AG04449 (cell line): ENCODE measurements at regions not wholly inside any gene's neighbourhood (a gene's known extent, or its start where the extent isn't known, plus 50 kb on each side); places are given as distances from the start of the nearest gene placed in this dataset.

Experiments
- CTCF ChIA-PET: fragments of 350-600 bp; formaldehyde crosslinking; extraction: SDS; loops from one replicate; lab custom pipeline; 2021; ENCODE audit warnings: antibody characterized with exemption; lab: Yijun Ruan, JAX
- POLR2A ChIA-PET: fragments of 400-600, 350-600 bp; formaldehyde crosslinking; extraction: SDS; loops from one replicate; lab custom pipeline; 2020; ENCODE audit warnings: antibody characterized with exemption, inconsistent platforms; lab: Yijun Ruan, JAX
- DNase-seq: peaks from one replicate; pipeline ENCODE4 v3.0.0-alpha.2; 2010; ENCODE audit warnings: low read depth, low spot score
- H3K4me3 ChIP-seq: 2 replicates; pipeline ENCODE4 v1.5.1; 2011; ENCODE audit warnings: low read depth, mild to moderate bottlenecking, control low read depth, low read length
- CTCF ChIP-seq: IDR thresholded peaks from one replicate; pipeline ENCODE4 v1.5.1; 2011; ENCODE audit warnings: mild to moderate bottlenecking, moderate library complexity, low read length, control low read depth, inconsistent platforms; ENCODE audit not compliant: insufficient read depth; ENCODE audit errors: missing control alignments

GRCh38 chr2:144632809-144633208 is 112.9 kb upstream of the ZEB2 start:
- ChIA-PET CTCF (no interaction called here), POLR2A (no interaction called here)
- TF ChIP-seq CTCF: no peak
- H3K4me3 ChIP-seq: no peak overlapping the region
- no peak for DNase-seq

GRCh38 chr2:144631636-144632035 is 111.7 kb upstream of the ZEB2 start:
- ChIA-PET POLR2A (no interaction called here), CTCF (no interaction called here)
- DNase-seq: no peak
- no peak for TF ChIP-seq CTCF
- H3K4me3 ChIP-seq: no peak overlapping the region

GRCh38 chr2:144630459-144631215 is 110.7 kb upstream of the ZEB2 start:
- no peak for TF ChIP-seq CTCF
- DNase-seq: no peak
- CTCF ChIA-PET: no interaction called here
- POLR2A ChIA-PET: no interaction called here
- H3K4me3 ChIP-seq: no peak overlapping the region

GRCh38 chr2:144629935-144630334 is 110.0 kb upstream of the ZEB2 start:
- H3K4me3 ChIP-seq: no peak overlapping the region
- CTCF ChIA-PET: no interaction called here
- DNase-seq: no peak
- POLR2A ChIA-PET: no interaction called here
- no peak for TF ChIP-seq CTCF

GRCh38 chr2:144628566-144628965 is 108.6 kb upstream of the ZEB2 start:
- TF ChIP-seq CTCF: no peak
- ChIA-PET POLR2A (interaction anchor here (0.6 kb wide), 1 partner anchor 379 kb away, joined by 3 read pairs; no protein-coding TSS in a partner anchor), CTCF (no interaction called here)
- H3K4me3 ChIP-seq: no peak overlapping the region
- no peak for DNase-seq

DNA sequence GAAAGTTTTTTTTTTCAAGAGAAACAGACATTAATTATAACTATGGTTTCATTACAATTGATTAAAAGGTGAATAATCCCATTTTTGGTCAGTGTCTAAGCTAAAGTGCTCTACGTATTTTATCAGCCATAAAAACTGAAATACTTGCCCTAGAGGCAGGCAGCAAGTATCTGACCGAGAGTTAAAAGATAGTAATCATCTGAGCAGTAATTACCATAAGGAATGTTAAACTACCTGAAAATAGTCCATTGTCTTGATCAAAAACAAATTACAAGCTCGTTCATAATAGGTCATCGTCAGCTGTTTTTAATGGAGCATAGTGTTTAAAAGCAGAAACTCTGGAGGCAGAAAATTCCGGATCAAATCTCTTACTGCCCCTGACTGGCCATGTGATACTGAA is 105.7 kb upstream of the ZEB2 start:
- ChIA-PET POLR2A (no interaction called here), CTCF (no interaction called here)
- H3K4me3 ChIP-seq: no peak overlapping the region
- no peak for TF ChIP-seq CTCF
- no peak for DNase-seq
